SK-N-SH (cell line): ENCODE measurements at regions not wholly inside any gene's neighbourhood (a gene's known extent, or its start where the extent isn't known, plus 50 kb on each side); places are given as distances from the start of the nearest gene placed in this dataset.

Source experiments
- CTCF ChIP-seq: fragments of 200-600 bp; sonication (generic); IDR thresholded peaks from 2 replicates; pipeline ENCODE4 v1.6.1; 2017; ENCODE audit warnings: antibody characterized with exemption, mild to moderate bottlenecking, moderate library complexity
- EP300 ChIP-seq, 2 experiments: IDR thresholded peaks; 2 replicates each; pipeline versions ENCODE4 v1.4.0 to v1.6.1; 2012; ENCODE audit warnings: borderline replicate concordance in 1 of 2, low read depth in 1 of 2, low read length in 1 of 2
- RCOR1 ChIP-seq: fragments of 150-350 bp; IDR thresholded peaks from 2 replicates; pipeline ENCODE4 v1.6.1; 2017; ENCODE audit warnings: antibody characterized with exemption, low read length
- YY1 ChIP-seq: IDR thresholded peaks from 2 replicates; pipeline ENCODE4 v1.4.0; 2012; ENCODE audit warnings: low read depth, mild to moderate bottlenecking

DNA sequence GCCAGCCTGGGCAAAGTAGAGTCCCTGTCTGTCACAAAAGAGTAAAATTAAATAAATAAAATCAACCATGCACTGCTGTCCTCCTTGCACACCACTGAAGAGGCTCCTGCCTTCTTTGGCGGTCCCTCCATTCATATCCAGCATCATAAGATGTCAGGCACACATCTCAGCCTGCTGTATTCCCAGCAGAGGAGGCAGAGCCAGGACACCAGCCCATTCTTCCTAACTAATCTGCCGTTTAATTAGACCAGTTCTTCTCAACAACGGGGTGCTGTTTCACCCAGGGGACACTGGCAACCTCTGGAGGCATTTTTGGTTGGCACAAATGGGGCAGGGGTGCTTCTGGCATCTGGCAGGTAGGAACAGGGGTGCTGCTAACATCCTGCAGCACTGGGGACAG, 119.7 kb downstream of the ETS2 start:
- TF ChIP-seq CTCF = no peak
- no peak for TF ChIP-seq RCOR1
- no peak for TF ChIP-seq YY1
- TF ChIP-seq EP300 (IDR thresholded peaks at IDR 0.05; ENCODE audit: borderline replicate concordance in 1 of 2, low read depth in 1 of 2, low read length in 1 of 2) = no peak
